ENCODE measurements at regions not wholly inside any gene's neighbourhood (a gene's known extent, or its start where the extent isn't known, plus 50 kb on each side); places are given as distances from the start of the nearest gene placed in this dataset.
"Not testable (repeated sequence)": the region's sequence is repeated elsewhere in the genome, so short reads cannot be mapped to it uniquely, and the experiment has no call there.

DNA sequence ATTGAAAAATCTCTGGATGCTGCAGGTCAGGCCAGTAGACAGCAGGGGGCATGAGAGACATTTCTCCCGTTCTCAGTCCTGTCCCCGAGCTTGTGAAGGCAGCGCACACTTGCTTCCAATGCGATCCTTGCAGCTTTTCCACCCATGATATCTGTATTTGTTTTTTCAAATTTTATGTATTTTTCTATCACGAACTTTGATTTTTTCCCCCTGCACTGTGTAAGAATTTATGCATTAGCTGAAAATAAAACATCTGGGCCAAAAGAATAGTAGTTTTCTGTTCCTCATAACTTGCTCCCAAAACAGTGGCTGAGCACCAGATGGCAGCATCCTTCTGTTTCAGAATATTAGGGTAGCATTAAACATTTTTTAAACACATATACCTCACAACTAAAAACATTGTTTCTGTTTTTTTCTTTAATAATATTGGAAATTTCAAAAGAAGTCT, 90.9 kb upstream of the PABPC3 start:
- TF ChIP-seq, protein P1, sequence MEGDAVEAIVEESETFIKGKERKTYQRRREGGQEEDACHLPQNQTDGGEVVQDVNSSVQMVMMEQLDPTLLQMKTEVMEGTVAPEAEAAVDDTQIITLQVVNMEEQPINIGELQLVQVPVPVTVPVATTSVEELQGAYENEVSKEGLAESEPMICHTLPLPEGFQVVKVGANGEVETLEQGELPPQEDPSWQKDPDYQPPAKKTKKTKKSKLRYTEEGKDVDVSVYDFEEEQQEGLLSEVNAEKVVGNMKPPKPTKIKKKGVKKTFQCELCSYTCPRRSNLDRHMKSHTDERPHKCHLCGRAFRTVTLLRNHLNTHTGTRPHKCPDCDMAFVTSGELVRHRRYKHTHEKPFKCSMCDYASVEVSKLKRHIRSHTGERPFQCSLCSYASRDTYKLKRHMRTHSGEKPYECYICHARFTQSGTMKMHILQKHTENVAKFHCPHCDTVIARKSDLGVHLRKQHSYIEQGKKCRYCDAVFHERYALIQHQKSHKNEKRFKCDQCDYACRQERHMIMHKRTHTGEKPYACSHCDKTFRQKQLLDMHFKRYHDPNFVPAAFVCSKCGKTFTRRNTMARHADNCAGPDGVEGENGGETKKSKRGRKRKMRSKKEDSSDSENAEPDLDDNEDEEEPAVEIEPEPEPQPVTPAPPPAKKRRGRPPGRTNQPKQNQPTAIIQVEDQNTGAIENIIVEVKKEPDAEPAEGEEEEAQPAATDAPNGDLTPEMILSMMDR (conservative IDR thresholded peaks at IDR 0.05): peak; percentile 99
- TF ChIP-seq ZFX (IDR thresholded peaks at IDR 0.05): not testable (repeated sequence)
